MM.1S (cell line): ENCODE measurements at regions not wholly inside any gene's neighbourhood (a gene's known extent, or its start where the extent isn't known, plus 50 kb on each side); places are given as distances from the start of the nearest gene placed in this dataset.

Experiments used
- DNase-seq: peaks from one replicate; pipeline ENCODE4 v3.0.0-alpha.2; 2015
- H2AFZ ChIP-seq: fragments of 300-600 bp; sonication (generic); 2 replicates; pipeline ENCODE4 v1.6.0; 2016; ENCODE audit warnings: antibody characterized with exemption, low read length
- H3F3A ChIP-seq: fragments of 300-600 bp; sonication (generic); 2 replicates; pipeline ENCODE4 v1.6.1; 2016; ENCODE audit warnings: mild to moderate bottlenecking, antibody characterized with exemption, low read length, moderate library complexity, mixed read lengths; ENCODE audit not compliant: insufficient read depth
- H3K27ac ChIP-seq: fragments of 300-600 bp; sonication (generic); 2 replicates; pipeline ENCODE4 v1.5.1; 2016; ENCODE audit warnings: mild to moderate bottlenecking, low read length
- H3K27me3 ChIP-seq: fragments of 300-600 bp; sonication (generic); replicated peaks from 2 replicates; pipeline ENCODE4 v1.6.0; 2016; ENCODE audit warnings: low read length; ENCODE audit not compliant: insufficient read depth
- H3K36me3 ChIP-seq: fragments of 300-600 bp; sonication (generic); replicated peaks from 2 replicates; pipeline ENCODE4 v1.6.1; 2016; ENCODE audit warnings: mild to moderate bottlenecking, low read length, mixed read lengths; ENCODE audit not compliant: insufficient read depth
- H3K4me1 ChIP-seq: fragments of 300-600 bp; sonication (generic); 2 replicates; pipeline ENCODE4 v1.6.1; 2016; ENCODE audit warnings: low read length, mixed read lengths
- H3K4me2 ChIP-seq: fragments of 300-600 bp; sonication (generic); 2 replicates; pipeline ENCODE4 v1.6.0; 2016; ENCODE audit warnings: low read depth, low read length
- H3K4me3 ChIP-seq: fragments of 300-600 bp; sonication (generic); 2 replicates; pipeline ENCODE4 v1.5.1; 2016; ENCODE audit warnings: low read length, mixed read lengths
- H3K79me2 ChIP-seq: fragments of 300-600 bp; sonication (generic); 2 replicates; pipeline ENCODE4 v1.6.1; 2016; ENCODE audit warnings: mixed run types, low read length, mixed read lengths
- H3K9ac ChIP-seq: fragments of 300-600 bp; sonication (generic); 2 replicates; pipeline ENCODE4 v1.6.1; 2016; ENCODE audit warnings: low read length, mixed read lengths
- H3K9me2 ChIP-seq: fragments of 300-600 bp; sonication (generic); replicated peaks from 2 replicates; pipeline ENCODE4 v1.6.1; 2016; ENCODE audit warnings: mild to moderate bottlenecking, low read length, mixed read lengths; ENCODE audit not compliant: insufficient read depth
- H3K9me3 ChIP-seq: fragments of 300-600 bp; sonication (generic); replicated peaks from 2 replicates; pipeline ENCODE4 v1.6.1; 2016; ENCODE audit warnings: mild to moderate bottlenecking, low read length, mixed read lengths; ENCODE audit not compliant: insufficient read depth
- H4K20me1 ChIP-seq: fragments of 300-600 bp; sonication (generic); 2 replicates; pipeline ENCODE4 v1.6.1; 2016; ENCODE audit warnings: mild to moderate bottlenecking, low read length, moderate library complexity, mixed read lengths; ENCODE audit not compliant: insufficient read depth
- EZH2 ChIP-seq: fragments of 300-600 bp; sonication (generic); optimal IDR thresholded peaks from 2 replicates; pipeline ENCODE3; 2017; ENCODE audit warnings: low read depth, mild to moderate bottlenecking, antibody characterized with exemption, low read length, mixed read lengths
- EZH2phosphoT487 ChIP-seq: fragments of 300-600 bp; sonication (generic); IDR thresholded peaks from 2 replicates; pipeline ENCODE4 v1.6.1; 2018; ENCODE audit warnings: antibody characterized with exemption, low read length
- TF ChIP-seq, protein P1 (sequence below): fragments of 300-600 bp; sonication (generic); IDR thresholded peaks from 2 replicates; pipeline ENCODE4 v1.5.1; 2016; ENCODE audit warnings: antibody characterized with exemption, low read length, mixed read lengths

GRCh38 chr20:55667955-55668354, 337.4 kb downstream of the CBLN4 start:
- Histone ChIP-seq H4K20me1 (no peaks in the 10 kb centered on the region), H3K9me3 (no peaks in the 10 kb centered on the region), H3K9ac (no peak overlapping the region), H3K4me2 (no peak overlapping the region), H3K4me1 (no peaks in the 10 kb centered on the region), H3K4me3 (no peak overlapping the region), H2AFZ (no peak overlapping the region), H3K36me3 (no peaks in the 10 kb centered on the region), H3K27ac (no peak overlapping the region), H3F3A (no peaks in the 10 kb centered on the region), H3K9me2 (no peaks in the 10 kb centered on the region), H3K79me2 (no peaks in the 10 kb centered on the region), H3K27me3 (no peaks in the 10 kb centered on the region)
- TF ChIP-seq EZH2 (no peak), EZH2phosphoT487 (no peak)
- TF ChIP-seq, protein P1, sequence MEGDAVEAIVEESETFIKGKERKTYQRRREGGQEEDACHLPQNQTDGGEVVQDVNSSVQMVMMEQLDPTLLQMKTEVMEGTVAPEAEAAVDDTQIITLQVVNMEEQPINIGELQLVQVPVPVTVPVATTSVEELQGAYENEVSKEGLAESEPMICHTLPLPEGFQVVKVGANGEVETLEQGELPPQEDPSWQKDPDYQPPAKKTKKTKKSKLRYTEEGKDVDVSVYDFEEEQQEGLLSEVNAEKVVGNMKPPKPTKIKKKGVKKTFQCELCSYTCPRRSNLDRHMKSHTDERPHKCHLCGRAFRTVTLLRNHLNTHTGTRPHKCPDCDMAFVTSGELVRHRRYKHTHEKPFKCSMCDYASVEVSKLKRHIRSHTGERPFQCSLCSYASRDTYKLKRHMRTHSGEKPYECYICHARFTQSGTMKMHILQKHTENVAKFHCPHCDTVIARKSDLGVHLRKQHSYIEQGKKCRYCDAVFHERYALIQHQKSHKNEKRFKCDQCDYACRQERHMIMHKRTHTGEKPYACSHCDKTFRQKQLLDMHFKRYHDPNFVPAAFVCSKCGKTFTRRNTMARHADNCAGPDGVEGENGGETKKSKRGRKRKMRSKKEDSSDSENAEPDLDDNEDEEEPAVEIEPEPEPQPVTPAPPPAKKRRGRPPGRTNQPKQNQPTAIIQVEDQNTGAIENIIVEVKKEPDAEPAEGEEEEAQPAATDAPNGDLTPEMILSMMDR: no peak
- no peak for DNase-seq

- no peak for TF ChIP-seq EZH2
- no peak for TF ChIP-seq EZH2phosphoT487
- TF ChIP-seq, protein P1: no peak
- no peak overlapping the region for H3K4me2 ChIP-seq
- no peaks in the 10 kb centered on the region for H3K36me3 ChIP-seq
- no peaks in the 10 kb centered on the region for H4K20me1 ChIP-seq
- no peak overlapping the region for H3K9ac ChIP-seq
- no peak overlapping the region for H3K4me3 ChIP-seq
- no peaks in the 10 kb centered on the region for H3F3A ChIP-seq
- no peaks in the 10 kb centered on the region for H3K79me2 ChIP-seq
- H3K27me3 ChIP-seq: no peaks in the 10 kb centered on the region
- no peak overlapping the region for H2AFZ ChIP-seq
- no peaks in the 10 kb centered on the region for H3K9me2 ChIP-seq
- no peak overlapping the region for H3K27ac ChIP-seq
- no peaks in the 10 kb centered on the region for H3K9me3 ChIP-seq
- no peak for DNase-seq
- H3K4me1 ChIP-seq: no peaks in the 10 kb centered on the region
These were observed 338.3 kb downstream of the CBLN4 start for GRCh38 chr20:55667024-55667423.

DNA sequence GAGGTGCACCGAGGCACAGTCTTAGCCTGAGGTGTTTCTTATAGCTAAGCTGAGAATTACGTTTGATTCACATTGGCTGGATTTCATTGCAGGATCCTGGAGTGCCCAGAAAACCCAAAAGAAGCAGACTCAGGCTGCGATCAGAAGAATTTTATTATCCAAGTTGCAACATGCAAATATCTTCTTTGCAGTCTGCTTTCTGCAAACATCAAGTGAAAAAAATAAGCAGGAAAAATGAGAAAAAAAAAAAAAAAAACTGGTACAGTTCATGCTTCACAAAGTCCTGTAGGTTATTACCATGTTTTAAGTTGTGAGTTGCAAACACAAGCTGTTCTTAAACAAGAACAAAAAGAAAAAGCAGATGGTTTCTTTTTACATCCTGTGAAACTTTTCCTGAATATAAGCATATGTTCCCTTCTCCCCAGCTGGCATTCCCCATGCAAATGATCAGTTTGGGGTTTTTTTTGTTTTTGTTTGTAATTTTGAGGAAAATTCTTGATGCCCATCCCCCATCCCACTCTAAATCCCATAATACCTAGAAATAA, 349.0 kb downstream of the CBLN4 start:
- no peak overlapping the region for H3K4me2 ChIP-seq
- no peak overlapping the region for H2AFZ ChIP-seq
- H3K9me2 ChIP-seq: no peaks in the 10 kb centered on the region
- H3K4me1 ChIP-seq: no peaks in the 10 kb centered on the region
- no peaks in the 10 kb centered on the region for H3K79me2 ChIP-seq
- no peak overlapping the region for H3K27ac ChIP-seq
- no peaks in the 10 kb centered on the region for H3K36me3 ChIP-seq
- DNase-seq: no peak
- no peaks in the 10 kb centered on the region for H3F3A ChIP-seq
- TF ChIP-seq EZH2 (no peak), EZH2phosphoT487 (no peak)
- TF ChIP-seq, protein P1: no peak
- H3K9ac ChIP-seq: no peak overlapping the region
- no peak overlapping the region for H3K4me3 ChIP-seq
- no peaks in the 10 kb centered on the region for H4K20me1 ChIP-seq
- no peaks in the 10 kb centered on the region for H3K9me3 ChIP-seq
- H3K27me3 ChIP-seq: no peaks in the 10 kb centered on the region
